Neural cell (in vitro differentiated cells): ENCODE measurements at regions not wholly inside any gene's neighbourhood (a gene's known extent, or its start where the extent isn't known, plus 50 kb on each side); places are given as distances from the start of the nearest gene placed in this dataset.

ENCODE experiments used
- EP300 ChIP-seq: fragments of 450-650 bp; conservative IDR thresholded peaks from 2 replicates; pipeline ENCODE4 v1.6.1; 2014; ENCODE audit warnings: antibody characterized with exemption, mild to moderate bottlenecking, moderate library complexity; ENCODE audit not compliant: poor library complexity, severe bottlenecking
- EZH2 ChIP-seq: fragments of 200-600, 300-800 bp; shearing (Covaris generic), sonication (generic); IDR thresholded peaks from 2 replicates; pipeline ENCODE4 v1.6.1; 2014; ENCODE audit warnings: antibody characterized with exemption, low read length, borderline replicate concordance, mild to moderate bottlenecking; ENCODE audit not compliant: insufficient read depth, poor library complexity, severe bottlenecking
- MXI1 ChIP-seq: fragments of 450-650 bp; conservative IDR thresholded peaks from 2 replicates; pipeline ENCODE4 v1.6.1; 2014; ENCODE audit warnings: antibody characterized with exemption, mild to moderate bottlenecking; ENCODE audit not compliant: poor library complexity, severe bottlenecking
- POLR2AphosphoS5 ChIP-seq: IDR thresholded peaks from 2 replicates; pipeline ENCODE4 v1.6.1; 2012
- RAD21 ChIP-seq: fragments of 450-650 bp; conservative IDR thresholded peaks from 2 replicates; pipeline ENCODE4 v1.6.1; 2014; ENCODE audit warnings: antibody characterized with exemption, mild to moderate bottlenecking, moderate library complexity
- SMC3 ChIP-seq: fragments of 450-650 bp; conservative IDR thresholded peaks from 2 replicates; pipeline ENCODE4 v1.6.1; 2014; ENCODE audit warnings: antibody characterized with exemption, mild to moderate bottlenecking, moderate library complexity; ENCODE audit not compliant: poor library complexity
- TAF1 ChIP-seq: IDR thresholded peaks from 2 replicates; pipeline ENCODE4 v1.6.1; 2012; ENCODE audit warnings: low read depth
- TF ChIP-seq, protein P1 (sequence below): fragments of 450-650 bp; IDR thresholded peaks from 2 replicates; pipeline ENCODE4 v1.5.1; 2014; ENCODE audit warnings: antibody characterized with exemption, mild to moderate bottlenecking, moderate library complexity; ENCODE audit not compliant: poor library complexity, severe bottlenecking
- TF ChIP-seq, protein P2 (sequence below): IDR thresholded peaks from 2 replicates; pipeline ENCODE4 v1.6.1; 2012; ENCODE audit warnings: borderline replicate concordance

DNA sequence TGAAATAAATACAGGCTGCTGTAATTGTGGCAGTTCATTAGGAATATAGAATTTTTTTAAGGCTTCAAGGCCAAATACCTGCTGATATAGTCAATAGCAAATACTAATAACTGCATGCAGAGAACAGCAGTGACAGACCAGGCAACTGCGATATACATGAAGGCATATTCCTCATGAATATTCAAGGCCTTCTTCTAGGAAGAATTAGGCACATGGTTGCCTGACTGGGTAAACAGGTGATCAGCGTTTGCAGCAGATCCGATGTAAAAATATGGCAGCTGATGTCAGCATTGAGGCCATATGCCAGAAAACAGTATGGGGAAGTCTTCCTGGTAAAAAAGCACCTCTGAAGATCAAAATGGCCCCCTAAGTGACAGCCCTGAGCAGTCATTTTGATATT, 629.7 kb downstream of the UQCRFS1 start:
- TF ChIP-seq POLR2AphosphoS5 (no peak), EP300 (no peak), EZH2 (no peak), TAF1 (no peak), SMC3 (no peak), RAD21 (no peak), MXI1 (no peak)
- TF ChIP-seq, protein P1, sequence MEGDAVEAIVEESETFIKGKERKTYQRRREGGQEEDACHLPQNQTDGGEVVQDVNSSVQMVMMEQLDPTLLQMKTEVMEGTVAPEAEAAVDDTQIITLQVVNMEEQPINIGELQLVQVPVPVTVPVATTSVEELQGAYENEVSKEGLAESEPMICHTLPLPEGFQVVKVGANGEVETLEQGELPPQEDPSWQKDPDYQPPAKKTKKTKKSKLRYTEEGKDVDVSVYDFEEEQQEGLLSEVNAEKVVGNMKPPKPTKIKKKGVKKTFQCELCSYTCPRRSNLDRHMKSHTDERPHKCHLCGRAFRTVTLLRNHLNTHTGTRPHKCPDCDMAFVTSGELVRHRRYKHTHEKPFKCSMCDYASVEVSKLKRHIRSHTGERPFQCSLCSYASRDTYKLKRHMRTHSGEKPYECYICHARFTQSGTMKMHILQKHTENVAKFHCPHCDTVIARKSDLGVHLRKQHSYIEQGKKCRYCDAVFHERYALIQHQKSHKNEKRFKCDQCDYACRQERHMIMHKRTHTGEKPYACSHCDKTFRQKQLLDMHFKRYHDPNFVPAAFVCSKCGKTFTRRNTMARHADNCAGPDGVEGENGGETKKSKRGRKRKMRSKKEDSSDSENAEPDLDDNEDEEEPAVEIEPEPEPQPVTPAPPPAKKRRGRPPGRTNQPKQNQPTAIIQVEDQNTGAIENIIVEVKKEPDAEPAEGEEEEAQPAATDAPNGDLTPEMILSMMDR, result no peak
- TF ChIP-seq, protein P2, sequence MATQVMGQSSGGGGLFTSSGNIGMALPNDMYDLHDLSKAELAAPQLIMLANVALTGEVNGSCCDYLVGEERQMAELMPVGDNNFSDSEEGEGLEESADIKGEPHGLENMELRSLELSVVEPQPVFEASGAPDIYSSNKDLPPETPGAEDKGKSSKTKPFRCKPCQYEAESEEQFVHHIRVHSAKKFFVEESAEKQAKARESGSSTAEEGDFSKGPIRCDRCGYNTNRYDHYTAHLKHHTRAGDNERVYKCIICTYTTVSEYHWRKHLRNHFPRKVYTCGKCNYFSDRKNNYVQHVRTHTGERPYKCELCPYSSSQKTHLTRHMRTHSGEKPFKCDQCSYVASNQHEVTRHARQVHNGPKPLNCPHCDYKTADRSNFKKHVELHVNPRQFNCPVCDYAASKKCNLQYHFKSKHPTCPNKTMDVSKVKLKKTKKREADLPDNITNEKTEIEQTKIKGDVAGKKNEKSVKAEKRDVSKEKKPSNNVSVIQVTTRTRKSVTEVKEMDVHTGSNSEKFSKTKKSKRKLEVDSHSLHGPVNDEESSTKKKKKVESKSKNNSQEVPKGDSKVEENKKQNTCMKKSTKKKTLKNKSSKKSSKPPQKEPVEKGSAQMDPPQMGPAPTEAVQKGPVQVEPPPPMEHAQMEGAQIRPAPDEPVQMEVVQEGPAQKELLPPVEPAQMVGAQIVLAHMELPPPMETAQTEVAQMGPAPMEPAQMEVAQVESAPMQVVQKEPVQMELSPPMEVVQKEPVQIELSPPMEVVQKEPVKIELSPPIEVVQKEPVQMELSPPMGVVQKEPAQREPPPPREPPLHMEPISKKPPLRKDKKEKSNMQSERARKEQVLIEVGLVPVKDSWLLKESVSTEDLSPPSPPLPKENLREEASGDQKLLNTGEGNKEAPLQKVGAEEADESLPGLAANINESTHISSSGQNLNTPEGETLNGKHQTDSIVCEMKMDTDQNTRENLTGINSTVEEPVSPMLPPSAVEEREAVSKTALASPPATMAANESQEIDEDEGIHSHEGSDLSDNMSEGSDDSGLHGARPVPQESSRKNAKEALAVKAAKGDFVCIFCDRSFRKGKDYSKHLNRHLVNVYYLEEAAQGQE, result no peak
